ENCODE measurements at regions not wholly inside any gene's neighbourhood (a gene's known extent, or its start where the extent isn't known, plus 50 kb on each side); places are given as distances from the start of the nearest gene placed in this dataset.

DNA sequence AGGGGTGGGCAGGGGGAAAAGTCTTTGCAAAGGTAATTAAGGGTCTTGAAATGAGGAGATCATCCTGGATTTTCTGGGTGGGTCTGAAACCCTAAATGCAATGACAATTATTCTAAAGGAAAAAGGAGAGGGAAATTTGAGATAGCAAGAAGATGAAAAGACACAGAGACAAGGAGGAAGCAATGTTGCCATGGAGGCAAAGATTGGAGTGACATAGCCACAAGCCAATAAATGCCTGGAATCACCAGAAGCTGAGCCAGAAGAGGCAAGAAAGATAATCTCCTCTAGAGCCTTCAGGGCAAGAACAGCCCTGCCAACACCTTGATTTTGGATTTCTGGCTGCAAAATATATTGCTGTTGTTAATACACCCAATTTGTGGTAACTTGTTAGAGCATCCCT lies 1246.3 kb upstream of the PIK3C3 start:
- DNase-seq = no peak

DNA sequence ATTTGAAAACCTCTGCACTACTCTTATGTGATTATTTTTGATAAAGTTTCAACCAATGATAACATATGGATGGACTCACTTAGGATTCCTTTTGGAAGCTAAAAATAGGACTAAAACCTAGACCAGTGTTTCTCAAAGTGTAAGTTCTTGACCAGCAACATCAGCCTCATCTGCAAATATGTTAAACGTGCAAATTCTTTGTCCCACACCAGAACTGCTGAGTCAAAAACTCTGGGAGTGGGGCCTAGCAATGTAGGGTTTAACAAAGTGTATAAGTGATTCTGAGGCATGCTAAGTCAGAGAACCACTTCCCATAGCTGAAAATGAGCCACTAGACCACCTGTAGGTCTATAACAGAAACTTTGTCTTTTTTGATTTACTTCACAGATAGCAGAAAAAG lies 1247.2 kb upstream of the PIK3C3 start:
- no peak for DNase-seq

DNA sequence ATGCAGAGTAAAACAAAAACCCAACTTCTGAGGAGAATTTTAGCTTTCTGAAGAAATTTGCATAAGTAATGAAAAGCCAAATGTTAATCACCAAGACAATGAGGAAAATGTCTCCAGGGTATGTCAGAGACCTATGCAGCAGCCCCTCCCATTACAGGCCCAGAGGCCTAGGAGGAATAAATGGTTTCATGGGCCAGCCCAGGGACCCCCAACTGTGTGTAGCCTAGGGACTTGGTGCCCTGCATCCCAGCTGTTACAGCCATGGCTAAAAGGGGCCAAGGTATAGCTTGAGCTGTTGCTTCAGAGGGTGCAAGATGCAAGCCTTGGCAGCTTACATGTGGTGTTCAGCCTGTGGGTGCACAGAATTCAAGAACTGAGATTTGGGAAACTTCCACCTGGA lies 1256.9 kb upstream of the PIK3C3 start:
- no peak for DNase-seq

DNA sequence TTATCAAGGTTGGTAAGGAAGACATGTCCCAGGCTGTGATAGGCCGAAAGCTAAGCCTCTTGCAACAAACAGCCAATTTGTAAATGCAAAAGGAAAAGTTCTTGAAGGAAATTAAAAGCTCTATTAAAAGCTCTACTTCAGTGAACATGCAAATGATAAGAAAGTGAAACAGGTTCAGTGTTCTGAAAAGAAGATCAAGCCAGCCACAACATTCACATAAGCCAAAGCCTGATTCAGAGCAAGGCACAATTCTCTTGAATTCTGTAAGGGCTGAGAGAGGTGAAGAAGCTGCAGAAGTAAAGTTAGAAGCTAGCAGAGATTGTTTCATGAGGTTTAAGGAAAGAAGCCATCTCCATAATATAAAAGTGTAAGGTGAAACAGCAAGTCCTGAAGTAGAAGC lies 1259.5 kb upstream of the PIK3C3 start:
- no peak for DNase-seq

DNA sequence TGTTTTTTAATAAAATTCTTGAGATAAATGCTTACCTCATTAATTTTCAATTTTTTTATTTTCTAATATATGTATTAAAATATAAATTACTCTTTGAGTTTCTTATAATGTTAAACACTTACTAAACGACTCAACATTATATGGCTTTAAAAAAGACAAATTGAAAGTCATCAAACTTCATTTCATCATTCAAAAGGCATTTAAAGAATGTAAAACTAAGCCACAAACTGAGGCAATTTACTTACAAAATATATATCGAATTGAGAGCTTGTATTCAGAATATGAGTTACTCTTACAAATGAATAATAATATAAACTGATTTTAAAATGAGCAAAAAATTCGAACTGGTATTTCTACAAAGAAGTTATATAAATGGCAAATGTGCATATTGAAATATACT lies 1262.2 kb upstream of the PIK3C3 start:
- DNase-seq = no peak

DNA sequence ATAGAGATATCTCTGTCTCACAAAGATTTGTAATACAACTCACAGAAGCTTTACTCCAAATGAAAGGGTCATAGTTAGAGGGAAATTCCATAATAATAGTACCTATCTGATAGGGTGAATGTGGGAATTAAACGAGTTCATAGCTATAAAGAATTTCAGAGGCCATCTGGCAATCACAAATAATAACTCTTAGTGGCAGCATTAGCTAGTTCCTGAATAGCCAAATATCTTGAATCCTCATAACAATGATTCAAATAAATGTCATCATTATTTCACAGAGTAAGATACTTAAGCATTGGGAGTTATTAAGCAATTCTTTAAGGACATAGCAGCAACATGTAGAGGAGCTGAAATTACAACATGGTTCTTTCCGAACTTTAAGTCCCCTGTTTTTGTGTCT lies 1265.0 kb upstream of the PIK3C3 start:
- no peak for DNase-seq

DNA sequence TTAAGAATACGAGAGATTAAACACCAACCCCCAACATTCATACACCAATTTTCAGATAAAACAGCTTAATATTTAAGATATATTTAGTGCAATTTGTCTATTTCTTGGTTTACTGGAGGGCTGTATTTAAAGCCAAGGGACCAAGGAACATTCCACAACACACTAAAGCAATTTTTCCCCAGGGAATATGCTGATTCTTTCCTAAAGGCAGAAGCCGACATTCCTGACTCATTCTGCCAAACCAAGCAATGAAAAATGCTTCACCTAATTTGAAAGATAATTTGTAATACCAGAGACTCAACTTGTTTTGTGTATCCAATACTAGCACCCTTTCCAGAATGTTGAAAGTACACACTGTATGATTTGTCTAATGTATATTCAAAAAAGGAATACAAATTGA lies 1267.6 kb upstream of the PIK3C3 start:
- no peak for DNase-seq

DNA sequence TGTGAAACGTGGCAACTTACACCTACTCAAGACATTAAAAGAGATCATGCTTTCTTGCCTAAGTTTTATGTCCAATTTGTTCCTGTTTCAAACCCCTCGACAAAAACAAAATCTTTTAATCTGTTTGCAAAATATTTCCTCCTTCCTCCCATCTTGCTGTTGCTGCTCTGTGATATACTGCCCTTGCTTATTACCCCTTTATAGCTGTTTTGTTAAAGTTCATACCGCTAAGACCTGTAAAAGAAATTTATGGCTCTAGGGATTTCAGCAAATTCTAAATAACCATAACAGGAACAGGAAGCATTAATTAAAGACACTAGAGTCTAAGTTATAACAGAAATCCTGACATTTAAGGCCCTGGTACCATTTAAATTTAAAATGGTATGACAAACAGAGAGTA lies 1268.2 kb upstream of the PIK3C3 start:
- DNase-seq = no peak

DNA sequence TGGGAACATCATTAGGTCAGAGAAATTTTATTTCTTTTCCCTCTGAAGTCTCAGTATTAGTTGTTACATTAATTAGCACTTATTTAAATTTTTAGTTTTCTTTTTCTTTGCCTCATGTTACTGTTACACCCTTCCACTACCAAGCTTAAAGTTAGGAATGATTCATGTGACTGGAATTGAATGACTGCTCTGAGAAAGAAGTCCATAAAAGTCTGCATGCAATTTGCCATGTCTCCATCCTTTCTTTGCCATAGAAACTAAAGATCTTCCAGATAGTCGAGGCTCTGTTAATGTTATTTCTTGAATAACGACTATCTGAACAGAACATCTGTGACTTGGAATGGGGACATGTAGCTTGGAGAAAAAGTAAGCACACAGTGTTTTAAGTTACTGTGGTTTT lies 1269.8 kb upstream of the PIK3C3 start:
- no peak for DNase-seq

DNA sequence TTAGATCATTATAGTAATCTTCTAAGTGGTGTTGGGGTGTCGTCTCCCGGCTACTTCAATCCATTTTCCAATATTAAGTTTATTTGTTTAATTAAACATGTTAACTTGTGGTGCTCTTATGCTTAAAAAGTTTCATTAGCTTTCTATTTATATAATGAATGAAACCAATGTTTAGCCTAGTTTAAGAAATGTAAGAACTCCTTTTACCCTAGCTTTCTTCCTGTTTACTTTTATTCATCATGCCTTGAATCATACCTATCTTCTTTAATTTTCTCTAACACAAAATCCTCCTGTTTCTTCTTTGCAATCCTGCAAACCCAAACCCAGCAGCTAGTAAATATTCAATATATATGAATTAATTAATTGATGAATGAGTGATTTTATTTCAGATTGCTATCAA lies 1276.7 kb upstream of the PIK3C3 start:
- no peak for DNase-seq

DNA sequence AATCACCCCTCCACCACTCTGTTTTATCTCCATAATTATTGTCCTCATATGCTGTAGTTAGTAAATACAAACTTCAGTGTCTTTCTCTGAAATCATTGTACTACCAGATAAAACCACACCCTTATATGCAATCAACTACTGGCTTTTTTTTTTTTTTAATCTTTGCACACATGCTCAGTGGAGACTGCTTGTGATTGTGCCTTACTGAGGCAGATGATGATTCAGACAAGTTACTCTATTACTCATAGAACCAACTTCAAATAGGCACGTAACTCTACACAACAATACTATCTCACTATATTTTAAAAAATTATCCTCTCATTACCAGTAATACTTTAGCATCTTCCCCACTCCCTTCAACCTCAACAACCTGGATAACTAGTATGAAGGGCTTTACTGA lies 1278.4 kb upstream of the PIK3C3 start:
- no peak for DNase-seq

DNA sequence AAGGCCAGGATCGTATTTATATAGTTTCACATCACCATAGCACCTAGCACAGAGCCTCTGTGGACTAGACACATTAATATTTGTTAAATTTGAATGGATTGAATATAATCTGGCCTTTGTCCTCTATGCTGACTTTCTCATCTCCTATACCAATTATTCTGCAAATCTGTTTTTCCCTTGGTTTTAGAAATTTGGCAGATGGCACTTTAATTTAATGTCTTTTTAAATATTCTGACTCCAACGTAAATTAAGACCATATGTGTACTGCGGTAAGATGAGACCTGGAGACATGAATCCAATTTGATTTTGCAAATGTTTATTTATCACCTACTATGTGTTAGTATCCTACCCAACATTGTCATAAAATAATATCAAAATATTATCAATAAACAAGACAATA lies 1281.9 kb upstream of the PIK3C3 start:
- no peak for DNase-seq

DNA sequence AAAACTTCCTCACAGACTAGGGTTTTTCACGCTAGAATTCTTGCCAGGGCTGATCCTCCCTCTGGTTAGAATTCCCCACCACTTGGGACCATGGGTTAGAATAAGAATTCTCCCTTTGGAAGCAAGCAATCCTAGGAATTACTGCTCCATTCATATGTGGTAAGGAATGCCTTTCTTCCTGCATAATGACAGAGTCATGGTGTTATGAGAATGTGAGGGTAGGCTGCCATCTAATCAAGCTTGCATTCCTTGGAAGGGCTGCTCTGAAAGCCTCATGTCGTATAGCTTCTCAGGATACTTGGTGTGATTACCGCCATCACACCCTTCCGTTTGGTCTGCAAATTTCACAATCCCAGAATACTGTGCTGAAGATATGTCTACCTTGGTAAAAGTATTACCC lies 1282.4 kb upstream of the PIK3C3 start:
- no peak for DNase-seq

DNA sequence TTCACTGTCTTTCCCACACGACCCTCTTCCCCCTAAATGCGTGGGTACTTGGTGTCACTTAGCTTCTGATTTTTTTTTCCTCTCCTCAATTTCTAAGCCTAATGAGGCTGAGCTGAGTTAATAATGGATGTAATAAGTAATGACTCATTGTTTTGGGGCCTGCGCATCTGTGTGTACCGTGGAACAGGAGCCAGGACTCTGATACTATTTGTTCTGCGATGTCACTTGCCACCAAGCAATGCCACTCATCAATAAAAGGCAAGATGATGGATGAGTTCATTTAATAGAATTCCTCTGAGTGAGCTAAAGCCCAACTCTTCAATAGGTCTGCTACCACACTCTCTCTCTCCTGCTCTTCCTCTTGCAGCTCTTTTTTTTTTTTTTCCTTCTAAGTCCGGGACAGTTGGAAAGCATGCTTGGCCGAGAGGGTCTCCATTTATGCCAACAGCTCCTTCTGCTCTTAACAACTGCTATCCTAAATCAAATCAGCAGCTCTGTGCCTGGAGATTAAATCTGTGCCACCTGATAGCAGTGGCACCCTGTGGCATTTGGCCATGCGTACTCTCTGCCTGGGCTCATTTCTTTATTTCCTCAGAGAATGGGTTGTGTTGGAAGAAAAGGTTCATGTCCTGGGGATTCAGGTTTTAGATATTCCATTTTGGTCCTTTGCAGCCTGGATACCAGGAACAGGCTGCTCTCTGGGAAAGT lies 1284.2 kb upstream of the PIK3C3 start:
- no peak for DNase-seq

DNA sequence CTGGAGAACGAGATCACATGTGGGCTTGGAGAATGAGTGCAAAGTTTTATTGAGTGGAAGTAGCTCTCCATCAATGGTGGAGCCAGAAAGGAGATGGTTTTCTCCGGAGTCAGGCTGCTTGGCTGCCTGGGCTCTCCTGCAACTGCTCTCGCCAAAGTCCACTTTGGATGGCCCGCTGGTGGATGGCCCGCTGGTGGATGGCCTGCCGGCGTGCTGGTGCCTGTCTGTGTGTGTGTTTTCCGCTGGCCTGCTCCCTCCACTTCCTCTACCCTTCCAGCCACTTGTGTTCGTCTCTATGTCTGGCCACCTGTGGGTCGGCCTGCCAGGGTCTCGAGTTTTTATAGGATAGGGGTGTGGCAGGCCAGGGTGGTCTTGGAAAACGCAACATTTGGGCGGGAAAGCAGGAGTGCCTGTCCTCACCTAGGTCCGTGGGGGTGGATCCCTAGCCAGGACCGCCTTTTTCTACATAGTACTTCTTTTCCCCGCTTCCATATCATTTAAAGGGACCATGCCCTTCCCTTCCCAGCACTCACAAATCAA lies 1292.1 kb upstream of the PIK3C3 start:
- DNase-seq = no peak

DNA sequence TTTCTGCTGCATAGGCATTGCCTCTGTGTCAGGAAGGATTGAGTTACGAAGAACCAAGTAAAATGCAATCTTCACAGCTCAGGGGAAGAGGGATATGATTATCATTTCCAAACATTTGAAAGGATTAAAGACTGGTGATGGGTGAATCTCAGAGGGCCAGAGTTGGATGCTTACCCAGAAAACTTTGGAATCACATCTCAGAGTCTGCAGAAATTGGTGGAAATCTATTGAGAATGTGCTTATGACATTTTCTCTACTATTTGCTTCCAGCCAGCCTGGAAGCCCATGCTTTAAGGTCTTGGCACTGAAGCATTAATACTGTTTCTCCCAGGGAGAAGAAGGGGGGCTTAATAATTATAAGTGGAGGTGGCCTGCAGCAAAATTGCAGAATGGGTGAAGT lies 1301.4 kb upstream of the PIK3C3 start:
- DNase-seq = no peak

DNA sequence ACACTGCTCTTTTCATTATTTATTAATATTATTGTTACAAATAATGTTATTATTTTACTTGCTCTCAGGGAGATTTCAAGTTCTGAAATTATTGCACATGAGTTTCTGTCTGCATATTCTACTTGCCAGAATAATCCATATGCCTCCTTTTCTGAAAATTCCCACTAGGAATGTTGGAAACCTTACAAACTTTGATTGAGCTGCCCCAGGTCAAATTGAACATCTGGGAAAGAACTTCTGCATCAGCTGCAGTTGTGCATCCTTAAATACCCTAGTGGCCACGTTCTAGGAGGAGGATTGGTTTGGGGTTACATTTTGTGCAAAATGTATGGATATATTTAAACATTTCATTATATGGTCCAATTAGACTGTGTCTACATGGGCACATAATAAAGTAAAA lies 1302.7 kb upstream of the PIK3C3 start:
- DNase-seq = no peak

DNA sequence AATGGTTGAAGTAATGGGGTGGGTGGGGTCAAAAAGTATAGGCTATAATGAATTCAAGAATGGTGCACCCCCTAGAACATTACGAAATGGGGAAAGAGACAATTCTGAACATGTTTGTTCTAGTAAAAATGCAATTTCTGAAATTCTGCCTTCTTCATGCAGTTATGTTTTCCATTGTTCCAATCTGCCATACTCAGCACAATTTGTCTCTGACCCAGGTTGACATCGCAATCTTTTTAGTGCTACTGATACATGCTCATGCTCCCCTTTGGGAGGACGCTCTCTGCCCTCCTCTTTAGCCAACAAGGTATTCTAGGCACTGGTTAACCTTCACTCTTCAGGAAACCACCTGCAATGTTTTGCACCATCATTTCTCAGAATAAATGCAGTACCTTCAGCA lies 1303.9 kb upstream of the PIK3C3 start:
- DNase-seq = no peak

DNA sequence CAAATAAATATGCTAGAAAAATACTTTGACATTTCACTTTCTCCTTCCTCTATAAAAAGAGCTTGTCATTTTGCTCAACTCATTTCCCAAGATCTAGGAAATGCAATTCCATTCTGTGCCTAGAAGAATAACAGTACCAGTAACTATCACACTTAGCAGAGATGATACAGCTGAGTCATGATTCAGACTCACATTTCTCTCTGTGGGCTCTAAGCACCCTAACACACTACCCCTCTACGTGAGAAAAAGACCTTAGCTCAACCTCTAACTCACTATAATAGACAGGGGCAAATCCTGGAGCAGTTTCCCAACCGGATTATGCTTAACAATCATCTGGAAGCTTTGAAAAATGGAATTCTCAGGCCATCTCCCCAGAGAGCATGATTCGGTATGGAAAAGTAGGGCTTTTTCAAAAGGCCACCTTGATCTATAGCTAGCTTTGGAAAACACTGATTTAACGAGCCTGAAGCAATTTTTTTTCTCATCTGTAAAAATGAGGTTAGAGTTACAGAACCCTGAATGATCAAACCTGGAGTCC lies 1312.3 kb upstream of the PIK3C3 start:
- no peak for DNase-seq

DNA sequence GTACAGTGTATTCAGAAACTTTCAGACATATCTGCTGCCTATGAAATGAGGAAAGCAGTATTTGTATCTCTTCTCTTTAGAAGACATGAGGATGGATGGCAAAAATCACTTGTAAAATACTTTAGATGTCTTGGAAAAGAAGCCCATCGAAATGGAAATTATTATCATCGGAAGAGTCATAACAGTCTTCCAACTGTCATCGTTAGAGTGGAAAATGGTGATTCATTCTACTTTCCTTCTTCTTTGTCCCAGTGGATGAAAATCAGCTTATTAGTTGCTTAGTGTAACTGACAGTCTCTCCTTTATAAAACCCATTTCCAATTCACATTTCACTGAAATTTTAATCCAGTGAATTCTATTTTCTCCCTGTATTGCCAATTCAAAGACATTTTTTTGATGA lies 1323.7 kb upstream of the PIK3C3 start:
- no peak for DNase-seq

DNA sequence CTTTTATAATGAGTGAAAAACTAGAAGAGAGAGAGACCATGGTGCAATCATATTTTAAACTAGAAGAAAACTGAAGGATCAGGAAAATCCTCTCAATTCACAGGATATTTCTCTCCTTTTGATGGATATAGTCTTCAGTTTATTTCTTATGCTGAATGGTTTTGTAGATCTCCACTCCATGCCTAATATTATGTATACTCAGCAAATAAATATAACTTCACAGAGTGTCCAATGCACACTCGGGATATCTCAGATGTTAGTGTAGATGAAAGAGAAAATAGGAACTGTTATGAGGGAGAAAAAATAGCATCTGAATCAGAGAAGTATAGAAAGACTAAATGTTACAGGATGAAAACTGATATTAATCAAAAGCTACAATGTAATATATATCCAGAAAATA lies 1324.5 kb upstream of the PIK3C3 start:
- no peak for DNase-seq

DNA sequence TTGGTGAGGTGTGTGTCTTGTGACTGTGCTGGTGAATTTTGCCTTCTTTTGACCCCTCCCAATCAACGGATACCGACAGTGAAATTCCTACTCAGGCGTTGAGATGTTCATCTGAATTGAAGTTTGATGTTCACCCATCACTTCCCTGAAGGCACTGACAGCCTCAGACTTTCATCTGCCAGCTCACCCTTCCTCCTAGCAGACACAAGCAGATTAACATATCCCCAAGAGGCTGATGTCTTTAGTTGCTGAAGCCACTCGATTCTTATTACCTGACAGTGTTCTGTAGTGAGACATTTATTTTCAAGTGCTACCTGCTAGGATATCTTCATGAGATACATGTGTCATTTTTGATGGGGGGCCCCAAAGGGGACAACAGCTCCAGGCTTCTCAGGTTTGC lies 1330.1 kb upstream of the PIK3C3 start:
- DNase-seq = no peak

DNA sequence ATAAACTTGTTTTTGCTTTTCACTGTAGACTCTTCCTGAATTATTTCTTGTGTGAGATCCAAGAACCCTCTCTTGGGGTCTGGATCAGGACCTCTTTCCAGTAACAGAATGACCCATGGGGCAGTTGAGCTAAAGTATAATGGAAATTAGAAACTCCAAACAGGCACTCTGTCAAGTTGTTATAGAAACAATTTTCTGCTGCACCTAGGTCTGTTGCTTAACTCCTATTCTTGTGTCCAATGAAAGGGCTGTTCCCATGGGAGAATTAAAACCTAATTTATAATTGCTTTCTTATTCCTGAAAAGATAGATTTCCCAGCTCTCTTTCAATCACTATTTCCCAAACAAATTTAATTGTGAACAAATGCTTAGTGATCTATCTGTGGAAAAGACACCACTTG lies 1341.3 kb upstream of the PIK3C3 start:
- no peak for DNase-seq

DNA sequence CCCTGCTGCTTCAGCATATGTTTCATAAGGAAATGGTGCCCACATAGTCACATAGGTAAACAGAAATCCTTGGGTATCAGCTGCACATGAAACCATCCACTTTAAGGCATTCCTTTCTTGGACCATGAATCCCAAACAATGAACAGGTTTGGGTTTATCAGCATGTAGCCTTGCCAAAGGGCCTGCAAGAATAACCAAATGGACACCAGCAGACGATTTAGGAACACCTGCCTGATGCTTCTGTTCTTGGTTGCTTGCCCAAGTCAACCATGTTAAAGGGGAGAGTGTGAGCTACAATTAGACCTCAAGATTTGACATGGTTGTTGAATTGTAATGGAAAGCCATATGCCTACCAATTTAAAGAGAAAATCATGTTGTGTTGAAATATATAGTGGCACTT lies 1342.7 kb upstream of the PIK3C3 start:
- no peak for DNase-seq

DNA sequence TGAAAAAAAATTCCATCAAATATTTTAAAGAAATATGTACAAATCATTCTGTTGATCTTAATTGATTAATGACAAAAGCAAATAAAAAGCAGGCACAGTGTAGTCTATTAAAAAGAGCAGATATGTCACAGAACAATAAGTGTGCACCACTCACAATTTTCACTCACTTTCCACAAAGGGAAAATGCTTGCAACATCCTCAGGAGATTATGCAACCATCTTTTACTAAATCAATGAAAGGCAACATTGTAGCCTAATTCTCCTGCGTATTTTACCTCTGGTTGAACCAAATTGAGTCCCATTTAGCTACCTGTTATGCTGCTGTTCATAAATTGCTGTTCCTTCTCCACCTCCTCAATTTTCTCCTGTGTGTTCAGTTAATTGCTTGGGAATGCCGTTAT lies 1346.8 kb upstream of the PIK3C3 start:
- DNase-seq = no peak
